Activated T-cell treated with anti-CD3 and anti-CD28 coated beads, Interleukin-2, amount 50 U/mL, for 24 hours (primary cell): ENCODE measurements at regions not wholly inside any gene's neighbourhood (a gene's known extent, or its start where the extent isn't known, plus 50 kb on each side); places are given as distances from the start of the nearest gene placed in this dataset.
"Not testable (repeated sequence)": the region's sequence is repeated elsewhere in the genome, so short reads cannot be mapped to it uniquely, and the experiment has no call there.

Experiments
- DNase-seq: peaks from one replicate; pipeline ENCODE4 v3.0.0-alpha.2; 2020
- H3K27ac Mint-ChIP-seq: 2 replicates; pipeline ENCODE4 v1.8.0; 2020; ENCODE audit warnings: mild to moderate bottlenecking, mixed read lengths
- H3K27me3 Mint-ChIP-seq: 2 replicates; pipeline ENCODE4 v1.8.0; 2020; ENCODE audit warnings: mixed read lengths
- H3K36me3 Mint-ChIP-seq: 2 replicates; pipeline ENCODE4 v1.8.0; 2020; ENCODE audit warnings: low read depth, mixed read lengths
- H3K4me1 Mint-ChIP-seq: 2 replicates; pipeline ENCODE4 v1.8.0; 2020; ENCODE audit warnings: low read depth, mixed read lengths
- H3K4me3 Mint-ChIP-seq: 2 replicates; pipeline ENCODE4 v1.8.0; 2020; ENCODE audit warnings: mild to moderate bottlenecking, moderate library complexity, mixed read lengths
- H3K9me3 Mint-ChIP-seq: 2 replicates; pipeline ENCODE4 v1.8.0; 2020; ENCODE audit warnings: mixed read lengths

GRCh38 chr3:161577662-161578061 lies 81.1 kb downstream of the OTOL1 start:
- Mint-ChIP-seq H3K36me3 (no peaks in the 10 kb centered on the region), H3K4me3 (no peak overlapping the region), H3K9me3 (no peaks in the 10 kb centered on the region), H3K27ac (no peak overlapping the region), H3K27me3 (no peaks in the 10 kb centered on the region), H3K4me1 (no peaks in the 10 kb centered on the region)
- no peak for DNase-seq

GRCh38 chr3:161579395-161580126 lies 83.0 kb downstream of the OTOL1 start:
- Mint-ChIP-seq H3K9me3 (no peaks in the 10 kb centered on the region), H3K36me3 (no peaks in the 10 kb centered on the region), H3K4me1 (no peaks in the 10 kb centered on the region), H3K4me3 (no peak overlapping the region), H3K27ac (no peak overlapping the region), H3K27me3 (no peaks in the 10 kb centered on the region)
- DNase-seq, result no peak

- DNase-seq, result no peak
- H3K27ac Mint-ChIP-seq, result no peak overlapping the region
- H3K9me3 Mint-ChIP-seq, result no peaks in the 10 kb centered on the region
- no peaks in the 10 kb centered on the region for H3K4me1 Mint-ChIP-seq
- H3K4me3 Mint-ChIP-seq, result no peak overlapping the region
- no peaks in the 10 kb centered on the region for H3K36me3 Mint-ChIP-seq
- H3K27me3 Mint-ChIP-seq, result no peaks in the 10 kb centered on the region
These were observed 89.3 kb downstream of the OTOL1 start for GRCh38 chr3:161585922-161586321.

DNA sequence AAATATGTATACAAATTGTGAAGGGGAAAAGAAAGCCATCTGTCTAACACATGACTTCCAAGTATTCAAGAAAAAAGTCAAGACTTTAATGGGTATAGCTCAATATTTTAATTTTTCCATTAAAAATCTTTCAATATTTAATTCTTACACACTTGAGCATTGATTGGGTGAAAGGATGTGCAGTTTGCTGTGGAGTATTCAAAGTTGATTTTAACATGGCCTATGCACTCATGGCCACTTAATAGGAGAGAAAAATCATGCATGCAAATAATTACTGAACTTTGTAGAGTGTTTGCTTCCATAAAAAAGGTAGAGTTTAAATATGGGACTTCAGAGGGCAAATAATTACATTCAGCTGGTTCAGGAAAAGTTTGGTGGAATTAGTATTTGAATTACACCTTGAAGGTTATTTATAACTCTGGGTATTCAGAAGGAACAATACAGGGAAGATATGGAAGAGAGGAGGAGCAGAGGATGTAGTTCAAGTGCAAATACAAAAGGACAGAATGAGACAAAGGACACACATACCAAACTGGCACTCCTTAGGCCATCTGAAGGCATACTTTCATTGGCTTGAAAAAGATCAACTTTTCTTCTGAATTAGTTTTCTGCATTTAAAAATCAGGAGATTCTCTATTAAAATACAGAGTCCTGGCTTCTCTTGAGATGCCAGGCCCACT lies 90.1 kb downstream of the OTOL1 start:
- H3K9me3 Mint-ChIP-seq, result peaks cover 5% of the 10 kb centered on the region
- no peak overlapping the region for H3K27ac Mint-ChIP-seq
- H3K36me3 Mint-ChIP-seq, result no peaks in the 10 kb centered on the region
- no peak overlapping the region for H3K4me3 Mint-ChIP-seq
- no peak for DNase-seq
- no peaks in the 10 kb centered on the region for H3K4me1 Mint-ChIP-seq
- H3K27me3 Mint-ChIP-seq, result no peaks in the 10 kb centered on the region

DNA sequence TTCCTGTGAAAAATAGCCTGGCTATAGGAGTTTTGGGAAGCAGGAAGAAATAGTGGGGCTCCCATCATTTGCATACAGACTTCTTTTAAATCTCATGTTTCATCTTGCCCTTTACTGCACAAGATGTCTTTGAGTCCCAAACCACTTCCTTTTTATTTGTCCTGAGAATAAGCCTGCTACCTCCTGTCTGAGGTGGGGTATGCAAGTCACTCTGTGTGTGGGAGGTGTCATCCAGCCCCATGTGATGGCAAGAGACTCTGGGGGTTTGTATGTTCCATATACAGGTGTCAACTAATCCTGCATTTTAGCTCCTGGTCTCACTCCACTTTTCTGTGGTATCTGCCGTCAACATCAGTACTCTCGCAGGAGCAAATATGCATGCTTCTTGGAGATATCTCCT lies 102.0 kb downstream of the OTOL1 start:
- no peaks in the 10 kb centered on the region for H3K9me3 Mint-ChIP-seq
- H3K36me3 Mint-ChIP-seq, result no peaks in the 10 kb centered on the region
- H3K27ac Mint-ChIP-seq, result no peak overlapping the region

DNA sequence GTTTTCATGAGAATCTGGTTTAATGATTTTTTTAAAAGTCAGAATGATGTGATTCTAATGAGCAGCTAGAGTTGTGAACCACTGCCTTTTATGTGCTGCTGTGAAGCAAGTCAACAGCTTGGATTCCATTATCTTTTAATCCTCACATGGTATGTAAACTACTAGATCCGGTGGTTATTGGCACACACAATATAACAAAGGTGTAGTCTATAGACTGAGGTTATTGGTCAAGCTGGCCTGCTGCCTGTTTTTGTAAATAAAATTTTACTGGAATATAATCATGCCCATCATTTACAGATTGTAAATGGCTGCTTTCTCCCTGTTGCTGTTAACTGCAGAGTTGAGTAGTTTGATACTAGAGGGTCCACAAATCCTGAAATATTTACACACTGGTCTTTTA lies 103.1 kb downstream of the OTOL1 start:
- H3K9me3 Mint-ChIP-seq, result no peaks in the 10 kb centered on the region
- H3K36me3 Mint-ChIP-seq, result no peaks in the 10 kb centered on the region
- no peaks in the 10 kb centered on the region for H3K27me3 Mint-ChIP-seq
- no peaks in the 10 kb centered on the region for H3K4me1 Mint-ChIP-seq
- no peak for DNase-seq
- no peak overlapping the region for H3K27ac Mint-ChIP-seq
- H3K4me3 Mint-ChIP-seq, result no peak overlapping the region

More for the DNA sequence above, 102.0 kb downstream of the OTOL1 start:
- Mint-ChIP-seq H3K4me3 (no peak overlapping the region), H3K27me3 (no peaks in the 10 kb centered on the region), H3K4me1 (no peaks in the 10 kb centered on the region)
- DNase-seq, result no peak

- Mint-ChIP-seq H3K4me3 (no peak overlapping the region), H3K4me1 (no peaks in the 10 kb centered on the region), H3K36me3 (no peaks in the 10 kb centered on the region), H3K27me3 (no peaks in the 10 kb centered on the region), H3K9me3 (no peaks in the 10 kb centered on the region), H3K27ac (no peak overlapping the region)
- DNase-seq, result no peak
These were observed 103.6 kb downstream of the OTOL1 start for GRCh38 chr3:161600173-161600572.

GRCh38 chr3:161602475-161602874 lies 105.9 kb downstream of the OTOL1 start:
- H3K4me1 Mint-ChIP-seq, result no peaks in the 10 kb centered on the region
- no peaks in the 10 kb centered on the region for H3K27me3 Mint-ChIP-seq
- H3K4me3 Mint-ChIP-seq, result no peak overlapping the region
- no peak overlapping the region for H3K27ac Mint-ChIP-seq
- no peaks in the 10 kb centered on the region for H3K9me3 Mint-ChIP-seq
- no peak for DNase-seq
- no peaks in the 10 kb centered on the region for H3K36me3 Mint-ChIP-seq

- H3K4me3 Mint-ChIP-seq, result no peak overlapping the region
- no peak overlapping the region for H3K27ac Mint-ChIP-seq
- H3K27me3 Mint-ChIP-seq, result no peaks in the 10 kb centered on the region
- DNase-seq, result no peak
- H3K36me3 Mint-ChIP-seq, result no peaks in the 10 kb centered on the region
- H3K4me1 Mint-ChIP-seq, result no peaks in the 10 kb centered on the region
- no peaks in the 10 kb centered on the region for H3K9me3 Mint-ChIP-seq
These were observed 106.3 kb downstream of the OTOL1 start for GRCh38 chr3:161602918-161603317.

DNA sequence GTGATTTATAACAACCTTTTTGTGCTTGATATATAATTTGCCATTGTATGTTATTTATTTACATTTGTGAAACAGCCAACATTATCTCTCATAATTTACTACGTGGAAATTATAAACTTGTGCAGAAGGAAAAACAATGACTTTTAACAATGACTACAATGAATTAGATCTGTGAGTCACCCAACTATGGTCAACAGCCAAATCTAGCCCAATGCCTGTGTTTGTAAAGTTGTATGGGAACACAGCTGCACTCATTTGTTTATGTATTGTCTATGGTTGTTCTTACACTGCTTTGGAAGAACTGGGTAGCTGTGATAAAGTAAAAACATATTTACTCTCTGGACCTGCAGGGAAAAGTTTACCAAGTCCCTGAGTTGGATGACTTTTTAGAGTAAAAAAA lies 110.4 kb downstream of the OTOL1 start:
- DNase-seq, result no peak
- no peaks in the 10 kb centered on the region for H3K27me3 Mint-ChIP-seq
- H3K4me1 Mint-ChIP-seq, result no peaks in the 10 kb centered on the region
- H3K27ac Mint-ChIP-seq, result no peak overlapping the region
- no peaks in the 10 kb centered on the region for H3K36me3 Mint-ChIP-seq
- peaks cover 6% of the 10 kb centered on the region for H3K9me3 Mint-ChIP-seq
- H3K4me3 Mint-ChIP-seq, result no peak overlapping the region

DNA sequence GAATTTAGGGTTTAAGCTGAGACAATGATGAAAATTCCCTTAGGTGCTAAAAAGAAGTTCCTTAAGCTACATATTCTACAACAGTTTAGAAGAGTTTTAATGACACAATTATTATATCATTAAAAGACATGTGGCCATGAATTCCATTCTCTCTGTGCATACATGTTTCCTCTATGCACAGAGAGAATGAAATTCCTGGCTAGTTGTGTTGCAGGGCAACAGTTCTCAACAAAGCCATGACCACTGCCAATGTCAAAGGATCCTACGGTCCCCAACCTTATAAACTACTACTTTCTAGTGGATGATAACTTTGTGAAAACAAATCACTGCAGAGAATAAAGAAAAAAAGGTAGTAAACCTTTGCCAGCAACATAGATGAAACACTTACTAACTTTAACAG lies 122.7 kb downstream of the OTOL1 start:
- Mint-ChIP-seq H3K27me3 (no peaks in the 10 kb centered on the region), H3K36me3 (no peaks in the 10 kb centered on the region), H3K4me3 (no peak overlapping the region), H3K27ac (no peak overlapping the region), H3K9me3 (peaks cover 3% of the 10 kb centered on the region), H3K4me1 (no peaks in the 10 kb centered on the region)
- no peak for DNase-seq

DNA sequence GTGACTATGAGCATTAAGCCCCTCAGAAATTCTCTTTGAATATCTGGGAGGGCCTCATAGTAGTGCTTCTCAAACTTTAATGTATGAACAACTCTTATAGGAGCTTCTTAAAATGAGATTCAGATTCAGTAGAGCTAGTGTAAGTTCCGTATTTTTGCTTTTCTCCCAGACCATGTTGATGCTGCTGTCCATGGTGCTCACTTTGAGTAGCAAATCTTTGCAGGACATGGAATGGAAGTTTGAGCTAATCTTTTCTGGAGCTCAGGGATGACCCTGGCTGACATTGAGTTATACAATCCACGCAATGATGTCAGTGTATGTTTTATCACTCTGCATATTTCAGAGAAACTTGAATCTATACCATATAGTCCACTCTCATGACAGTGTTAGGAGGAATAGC lies 134.2 kb downstream of the OTOL1 start:
- no peaks in the 10 kb centered on the region for H3K27me3 Mint-ChIP-seq
- H3K4me3 Mint-ChIP-seq, result no peak overlapping the region
- H3K9me3 Mint-ChIP-seq, result peaks cover 5% of the 10 kb centered on the region
- H3K27ac Mint-ChIP-seq, result no peak overlapping the region
- no peaks in the 10 kb centered on the region for H3K4me1 Mint-ChIP-seq
- no peaks in the 10 kb centered on the region for H3K36me3 Mint-ChIP-seq
- no peak for DNase-seq

- Mint-ChIP-seq H3K27me3 (no peaks in the 10 kb centered on the region), H3K36me3 (no peaks in the 10 kb centered on the region), H3K4me3 (no peak overlapping the region), H3K9me3 (peaks cover 5% of the 10 kb centered on the region), H3K4me1 (no peaks in the 10 kb centered on the region), H3K27ac (no peak overlapping the region)
- no peak for DNase-seq
These were observed 134.9 kb downstream of the OTOL1 start for GRCh38 chr3:161631536-161631935.

- no peaks in the 10 kb centered on the region for H3K36me3 Mint-ChIP-seq
- no peaks in the 10 kb centered on the region for H3K27me3 Mint-ChIP-seq
- no peak for DNase-seq
- H3K9me3 Mint-ChIP-seq, result peaks cover under 1% of the 10 kb centered on the region
- H3K27ac Mint-ChIP-seq, result no peak overlapping the region
- no peaks in the 10 kb centered on the region for H3K4me1 Mint-ChIP-seq
- H3K4me3 Mint-ChIP-seq, result no peak overlapping the region
These were observed 141.0 kb downstream of the OTOL1 start for GRCh38 chr3:161637559-161637958.

- not testable (repeated sequence) for H3K4me1 Mint-ChIP-seq, H3K27ac Mint-ChIP-seq, H3K4me3 Mint-ChIP-seq, DNase-seq, H3K9me3 Mint-ChIP-seq, H3K27me3 Mint-ChIP-seq, H3K36me3 Mint-ChIP-seq
These were observed 142.5 kb downstream of the OTOL1 start for GRCh38 chr3:161639095-161639494.
